OCI-LY1 (cell line): ENCODE measurements at regions not wholly inside any gene's neighbourhood (a gene's known extent, or its start where the extent isn't known, plus 50 kb on each side); places are given as distances from the start of the nearest gene placed in this dataset.

Source experiments
- EZH2 ChIP-seq: fragments of 200-600 bp; sonication (generic), shearing (Covaris generic); IDR thresholded peaks from 2 replicates; pipeline ENCODE4 v1.8.0; 2017; ENCODE audit warnings: borderline replicate concordance, mixed run types, mild to moderate bottlenecking, antibody characterized with exemption, low read length, moderate library complexity, mixed read lengths
- TF ChIP-seq, protein P1 (sequence below): fragments of 200-600 bp; sonication (generic), shearing (Covaris generic); IDR thresholded peaks from 2 replicates; pipeline ENCODE4 v1.5.1; 2017; ENCODE audit warnings: mild to moderate bottlenecking, antibody characterized with exemption, low read length, moderate library complexity, mixed read lengths

DNA sequence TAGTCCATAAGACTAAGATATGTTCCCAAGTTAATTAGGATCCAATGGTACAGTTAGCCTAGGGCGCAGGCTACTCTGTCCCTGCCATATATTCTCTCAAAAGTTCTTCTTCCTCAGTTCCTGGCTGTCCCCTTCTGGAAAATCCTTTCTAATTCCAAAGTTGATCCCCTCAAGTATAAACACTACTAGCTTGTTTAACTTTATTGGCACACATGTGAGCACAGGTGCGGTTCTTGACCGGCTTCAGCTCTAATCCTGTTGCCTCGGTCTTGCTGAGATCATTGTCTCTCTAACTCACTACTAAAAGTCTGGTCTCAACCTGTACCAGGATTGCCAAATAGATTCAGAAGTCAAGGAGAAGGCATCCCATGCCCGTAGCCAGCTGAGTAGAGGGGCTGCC is 89.0 kb downstream of the SEMA4F start:
- no peak for TF ChIP-seq EZH2
- TF ChIP-seq, protein P1, sequence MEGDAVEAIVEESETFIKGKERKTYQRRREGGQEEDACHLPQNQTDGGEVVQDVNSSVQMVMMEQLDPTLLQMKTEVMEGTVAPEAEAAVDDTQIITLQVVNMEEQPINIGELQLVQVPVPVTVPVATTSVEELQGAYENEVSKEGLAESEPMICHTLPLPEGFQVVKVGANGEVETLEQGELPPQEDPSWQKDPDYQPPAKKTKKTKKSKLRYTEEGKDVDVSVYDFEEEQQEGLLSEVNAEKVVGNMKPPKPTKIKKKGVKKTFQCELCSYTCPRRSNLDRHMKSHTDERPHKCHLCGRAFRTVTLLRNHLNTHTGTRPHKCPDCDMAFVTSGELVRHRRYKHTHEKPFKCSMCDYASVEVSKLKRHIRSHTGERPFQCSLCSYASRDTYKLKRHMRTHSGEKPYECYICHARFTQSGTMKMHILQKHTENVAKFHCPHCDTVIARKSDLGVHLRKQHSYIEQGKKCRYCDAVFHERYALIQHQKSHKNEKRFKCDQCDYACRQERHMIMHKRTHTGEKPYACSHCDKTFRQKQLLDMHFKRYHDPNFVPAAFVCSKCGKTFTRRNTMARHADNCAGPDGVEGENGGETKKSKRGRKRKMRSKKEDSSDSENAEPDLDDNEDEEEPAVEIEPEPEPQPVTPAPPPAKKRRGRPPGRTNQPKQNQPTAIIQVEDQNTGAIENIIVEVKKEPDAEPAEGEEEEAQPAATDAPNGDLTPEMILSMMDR = no peak
